Kidney (tissue), 13 donors: ENCODE measurements at regions not wholly inside any gene's neighbourhood (a gene's known extent, or its start where the extent isn't known, plus 50 kb on each side); places are given as distances from the start of the nearest gene placed in this dataset.

Experiments
- DNase-seq, 5 donors: peaks; one replicate each; pipeline ENCODE4 v3.0.0-alpha.2; 2013 to 2020
- FAIRE-seq: peaks from 2 replicates; lab custom pipeline; 2012; peaks lifted over from hg19 to GRCh38; lab: Jason Lieb, UNC
- H3K27ac ChIP-seq, 2 donors: one replicate each; pipeline ENCODE4 v1.7.0; 2013; ENCODE audit warnings: low read depth in 2 of 2, low read length in 2 of 2, inconsistent platforms in 1 of 2
- H3K27me3 ChIP-seq: one replicate; pipeline ENCODE4 v1.7.1; 2013; ENCODE audit warnings: low read length, inconsistent platforms; ENCODE audit not compliant: control insufficient read depth, insufficient read depth
- H3K36me3 ChIP-seq, 3 donors: one replicate each; pipeline versions ENCODE4 v1.7.0 to v1.7.1; 2013; ENCODE audit warnings: low read length in 3 of 3, control low read depth in 1 of 3, inconsistent platforms in 1 of 3; ENCODE audit not compliant: insufficient read depth in 3 of 3, control insufficient read depth in 2 of 3
- H3K4me1 ChIP-seq, 3 donors: one replicate each; pipeline versions ENCODE4 v1.7.0 to v1.7.1; 2013; ENCODE audit warnings: low read length in 3 of 3, inconsistent platforms in 1 of 3, low read depth in 1 of 3; ENCODE audit not compliant: control insufficient read depth in 2 of 3, insufficient read depth in 2 of 3
- H3K4me3 ChIP-seq, 3 donors: one replicate each; pipeline versions ENCODE4 v1.7.0 to v1.8.1; 2013; ENCODE audit warnings: low read length in 3 of 3, control low read depth in 1 of 3, inconsistent platforms in 1 of 3
- H3K9ac ChIP-seq, 3 donors: one replicate each; pipeline versions ENCODE4 v1.7.0 to v1.7.1; 2013; ENCODE audit warnings: low read length in 3 of 3, control low read depth in 1 of 3, inconsistent platforms in 1 of 3
- H3K9me3 ChIP-seq, 3 donors: one replicate each; pipeline versions ENCODE4 v1.7.0 to v1.7.1; 2013; ENCODE audit warnings: low read length in 3 of 3, control low read depth in 1 of 3, inconsistent platforms in 1 of 3; ENCODE audit not compliant: control insufficient read depth in 2 of 3, insufficient read depth in 1 of 3
- CTCF ChIP-seq: IDR thresholded peaks from 3 replicates; pipeline ENCODE4 v1.5.1; 2012; ENCODE audit warnings: mild to moderate bottlenecking, moderate library complexity, borderline replicate concordance; ENCODE audit not compliant: insufficient read depth; ENCODE audit errors: extremely low read depth
- intact Hi-C: fragments of 100-400 bp; cut with DNase I; formaldehyde crosslinking; loops from one replicate; pipeline ENCODE4 v1.11.1; 2022
- donor health status: control.
- donor health status: control.
- donor health status: control.
- donor health status: control.
- donor health status: control.
- donor health status: DM: yes; HTN: yes; CAD: no.
- donor health status: Normal renal cell carcinoma (clear cell type).

GRCh38 chr3:27623085-27623753 lies 98.9 kb downstream of the EOMES start:
- H3K4me3 ChIP-seq: no peak overlapping the region
- H3K27me3 ChIP-seq: no peaks in the 10 kb centered on the region
- TF ChIP-seq CTCF: no peak
- H3K36me3 ChIP-seq: no peaks in the 10 kb centered on the region
- H3K9ac ChIP-seq: no peak overlapping the region
- no peaks in the 10 kb centered on the region for H3K9me3 ChIP-seq
- FAIRE-seq (no peak), DNase-seq (peak in 3 of 5 donors; percentile 13 to 64 (median 20))
- peak overlapping the region; percentile 66 to 86 for H3K27ac ChIP-seq
- H3K4me1 ChIP-seq: peaks cover 0 to 8% (median 6%) of the 10 kb centered on the region in 3 donors
- intact Hi-C loops: no loop called here

GRCh38 chr3:27617552-27617951 lies 104.6 kb downstream of the EOMES start:
- no peak for TF ChIP-seq CTCF
- H3K4me1 ChIP-seq: no peaks in the 10 kb centered on the region
- H3K27ac ChIP-seq: no peak overlapping the region
- H3K4me3 ChIP-seq: no peak overlapping the region
- peaks cover 0 to 16% (median 5%) of the 10 kb centered on the region in 3 donors for H3K9me3 ChIP-seq
- intact Hi-C loops: no loop called here
- FAIRE-seq (no peak), DNase-seq (no peak)
- no peak overlapping the region for H3K9ac ChIP-seq
- no peaks in the 10 kb centered on the region for H3K36me3 ChIP-seq
- no peaks in the 10 kb centered on the region for H3K27me3 ChIP-seq

- H3K4me3 ChIP-seq: no peak overlapping the region
- H3K27ac ChIP-seq: no peak overlapping the region
- no peaks in the 10 kb centered on the region for H3K4me1 ChIP-seq
- DNase-seq (no peak), FAIRE-seq (no peak)
- no peaks in the 10 kb centered on the region for H3K27me3 ChIP-seq
- intact Hi-C loops: no loop called here
- H3K36me3 ChIP-seq: no peaks in the 10 kb centered on the region
- no peak overlapping the region for H3K9ac ChIP-seq
- TF ChIP-seq CTCF: no peak
- peaks cover 0 to 16% (median 5%) of the 10 kb centered on the region in 3 donors for H3K9me3 ChIP-seq
Measured at GRCh38 chr3:27616031-27616430, 106.1 kb downstream of the EOMES start.
